Neural progenitor cell (in vitro differentiated cells): ENCODE measurements at regions not wholly inside any gene's neighbourhood (a gene's known extent, or its start where the extent isn't known, plus 50 kb on each side); places are given as distances from the start of the nearest gene placed in this dataset.
A peak's percentile ranks its signal among the peaks of the same experiment; 100 is the strongest.

ENCODE experiments used
- DNase-seq: peaks from one replicate; pipeline ENCODE4 v3.0.0-alpha.2; 2016; ENCODE audit warnings: low spot score
- H2AFZ ChIP-seq: fragments of 200-600 bp; sonication (generic); replicated peaks from 2 replicates; pipeline ENCODE4 v1.6.1; 2016; ENCODE audit warnings: antibody characterized with exemption
- H3F3A ChIP-seq: fragments of 200-600 bp; sonication (generic); 2 replicates; pipeline ENCODE4 v1.6.1; 2016; ENCODE audit warnings: antibody characterized with exemption, low read depth
- H3K27ac ChIP-seq: fragments of 200-600 bp; sonication (generic); 2 replicates; pipeline ENCODE4 v1.5.1; 2016; ENCODE audit warnings: mild to moderate bottlenecking
- H3K27me3 ChIP-seq: fragments of 200-600 bp; sonication (generic); 2 replicates; pipeline ENCODE4 v1.6.1; 2016; ENCODE audit warnings: mild to moderate bottlenecking, moderate library complexity
- H3K36me3 ChIP-seq: fragments of 200-600 bp; sonication (generic); 2 replicates; pipeline ENCODE4 v1.5.1; 2016
- H3K4me1 ChIP-seq: fragments of 200-600 bp; sonication (generic); 2 replicates; pipeline ENCODE4 v1.6.1; 2016; ENCODE audit warnings: mixed run types
- H3K4me2 ChIP-seq: fragments of 200-600 bp; sonication (generic); 2 replicates; pipeline ENCODE4 v1.6.1; 2016
- H3K4me3 ChIP-seq: fragments of 200-600 bp; sonication (generic); 2 replicates; pipeline ENCODE4 v1.5.1; 2016
- H3K79me2 ChIP-seq: fragments of 200-600 bp; sonication (generic); 2 replicates; pipeline ENCODE4 v1.6.1; 2016; ENCODE audit warnings: low read depth
- H3K9ac ChIP-seq: fragments of 200-600 bp; sonication (generic); 2 replicates; pipeline ENCODE4 v1.6.1; 2016
- H3K9me3 ChIP-seq: fragments of 200-600 bp; sonication (generic); 2 replicates; pipeline ENCODE4 v1.5.1; 2016; ENCODE audit warnings: low read depth
- H4K20me1 ChIP-seq: fragments of 200-600 bp; sonication (generic); 2 replicates; pipeline ENCODE4 v1.6.1; 2016; ENCODE audit warnings: low read depth
- H3K27ac Mint-ChIP-seq: 3 replicates; pipeline ENCODE4 v1.8.0; 2021; ENCODE audit warnings: mixed read lengths
- H3K27me3 Mint-ChIP-seq: 2 replicates; pipeline ENCODE4 v1.8.0; 2022; ENCODE audit warnings: low read depth, mild to moderate bottlenecking, inconsistent platforms, moderate library complexity, mixed read lengths; ENCODE audit not compliant: insufficient read depth
- H3K36me3 Mint-ChIP-seq: 3 replicates; pipeline ENCODE4 v1.8.0; 2021; ENCODE audit warnings: mixed read lengths
- H3K4me1 Mint-ChIP-seq: 3 replicates; pipeline ENCODE4 v1.8.0; 2021; ENCODE audit warnings: mixed read lengths
- H3K4me3 Mint-ChIP-seq: 3 replicates; pipeline ENCODE4 v1.8.0; 2021; ENCODE audit warnings: mild to moderate bottlenecking, moderate library complexity, mixed read lengths
- H3K9me3 Mint-ChIP-seq: 3 replicates; pipeline ENCODE4 v1.8.0; 2020; ENCODE audit warnings: mixed read lengths
- CTCF ChIP-seq: fragments of 200-600 bp; sonication (generic); IDR thresholded peaks from 2 replicates; pipeline ENCODE4 v1.5.1; 2017; ENCODE audit warnings: antibody characterized with exemption, mild to moderate bottlenecking
- EZH2 ChIP-seq: fragments of 200-600 bp; sonication (generic); IDR thresholded peaks from 2 replicates; pipeline ENCODE4 v1.6.1; 2017; ENCODE audit warnings: antibody characterized with exemption, mild to moderate bottlenecking, moderate library complexity
- EZH2phosphoT487 ChIP-seq: fragments of 200-600 bp; sonication (generic); IDR thresholded peaks from 2 replicates; pipeline ENCODE4 v1.6.1; 2017; ENCODE audit warnings: antibody characterized with exemption

DNA sequence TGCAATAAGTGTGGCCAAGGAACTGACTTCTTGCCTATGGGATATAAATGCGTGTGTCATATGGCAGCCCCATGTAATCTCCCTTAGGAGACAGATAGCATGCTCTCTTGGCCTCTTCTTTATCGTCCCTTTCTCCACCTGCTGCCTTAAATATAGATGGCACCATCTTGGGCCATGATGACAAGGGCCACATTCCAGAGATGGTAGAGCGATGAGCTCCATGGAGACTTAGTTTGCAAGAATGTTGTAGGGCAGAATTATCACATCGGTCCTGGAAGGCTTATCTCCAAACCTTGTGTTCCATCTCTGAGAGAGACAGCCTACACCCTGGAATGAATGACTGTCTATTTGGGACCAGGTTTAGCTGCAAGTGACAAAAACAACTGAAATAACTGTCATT lies 536.7 kb downstream of the TNS1 start:
- H3K27ac Mint-ChIP-seq, result peak overlapping the region; percentile 52
- Histone ChIP-seq H3K4me2 (no peak overlapping the region), H3K4me1 (peaks cover 6% of the 10 kb centered on the region), H2AFZ (no peak overlapping the region), H3K4me3 (no peak overlapping the region), H3K27ac (no peak overlapping the region), H3K79me2 (no peaks in the 10 kb centered on the region), H4K20me1 (no peaks in the 10 kb centered on the region), H3K9me3 (no peaks in the 10 kb centered on the region), H3K27me3 (no peaks in the 10 kb centered on the region), H3K9ac (no peak overlapping the region), H3F3A (no peaks in the 10 kb centered on the region), H3K36me3 (no peaks in the 10 kb centered on the region)
- H3K27me3 Mint-ChIP-seq, result peaks cover 5% of the 10 kb centered on the region
- no peaks in the 10 kb centered on the region for H3K9me3 Mint-ChIP-seq
- no peak for DNase-seq
- TF ChIP-seq CTCF (no peak), EZH2 (no peak), EZH2phosphoT487 (no peak)
- H3K4me1 Mint-ChIP-seq, result peaks cover 11% of the 10 kb centered on the region
- no peaks in the 10 kb centered on the region for H3K36me3 Mint-ChIP-seq
- no peak overlapping the region for H3K4me3 Mint-ChIP-seq

DNA sequence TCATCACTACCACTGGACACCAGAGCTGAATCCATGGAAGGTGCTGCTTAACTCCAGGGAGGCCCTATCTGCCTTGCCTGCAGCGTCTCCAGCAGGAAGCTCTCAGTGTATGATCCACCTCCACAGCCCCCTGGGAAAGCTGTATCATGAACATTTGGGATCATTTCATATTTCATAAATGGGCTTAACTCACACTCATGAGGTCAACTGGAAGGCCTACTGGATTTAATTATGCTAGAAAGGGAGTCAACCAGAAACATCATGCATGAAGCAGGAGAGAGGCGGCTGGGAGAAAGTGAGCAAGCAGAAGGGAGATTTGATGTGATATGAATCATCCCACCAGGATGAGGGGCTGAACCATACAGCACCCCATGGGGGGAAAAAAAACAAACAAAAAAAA lies 537.7 kb downstream of the TNS1 start:
- DNase-seq, result no peak
- Histone ChIP-seq H3F3A (no peaks in the 10 kb centered on the region), H3K9ac (no peak overlapping the region), H2AFZ (no peak overlapping the region), H3K9me3 (no peaks in the 10 kb centered on the region), H3K79me2 (no peaks in the 10 kb centered on the region), H3K4me1 (peaks cover 6% of the 10 kb centered on the region), H3K4me3 (no peak overlapping the region), H3K27me3 (no peaks in the 10 kb centered on the region), H3K27ac (no peak overlapping the region), H3K4me2 (no peak overlapping the region), H3K36me3 (no peaks in the 10 kb centered on the region), H4K20me1 (no peaks in the 10 kb centered on the region)
- peaks cover 11% of the 10 kb centered on the region for H3K4me1 Mint-ChIP-seq
- no peaks in the 10 kb centered on the region for H3K9me3 Mint-ChIP-seq
- H3K27ac Mint-ChIP-seq, result no peak overlapping the region
- H3K36me3 Mint-ChIP-seq, result no peaks in the 10 kb centered on the region
- H3K4me3 Mint-ChIP-seq, result no peak overlapping the region
- TF ChIP-seq CTCF (no peak), EZH2phosphoT487 (no peak), EZH2 (no peak)
- H3K27me3 Mint-ChIP-seq, result peaks cover 5% of the 10 kb centered on the region

- Histone ChIP-seq H4K20me1 (no peaks in the 10 kb centered on the region), H3K36me3 (no peaks in the 10 kb centered on the region), H3F3A (no peaks in the 10 kb centered on the region), H3K4me2 (no peak overlapping the region), H3K4me3 (no peak overlapping the region), H3K27me3 (no peaks in the 10 kb centered on the region), H3K9ac (no peak overlapping the region), H3K9me3 (no peaks in the 10 kb centered on the region), H2AFZ (no peak overlapping the region), H3K79me2 (no peaks in the 10 kb centered on the region), H3K27ac (no peak overlapping the region), H3K4me1 (peaks cover 6% of the 10 kb centered on the region)
- TF ChIP-seq EZH2phosphoT487, result no peak
- no peak for TF ChIP-seq EZH2
- TF ChIP-seq CTCF, result no peak
- H3K27ac Mint-ChIP-seq, result no peak overlapping the region
- no peak for DNase-seq
- peaks cover 11% of the 10 kb centered on the region for H3K4me1 Mint-ChIP-seq
- H3K36me3 Mint-ChIP-seq, result no peaks in the 10 kb centered on the region
- H3K9me3 Mint-ChIP-seq, result no peaks in the 10 kb centered on the region
- no peak overlapping the region for H3K4me3 Mint-ChIP-seq
- peaks cover 5% of the 10 kb centered on the region for H3K27me3 Mint-ChIP-seq
These were observed 539.3 kb downstream of the TNS1 start for GRCh38 chr2:217463402-217464075.
